ENCODE measurements at regions not wholly inside any gene's neighbourhood (a gene's known extent, or its start where the extent isn't known, plus 50 kb on each side); places are given as distances from the start of the nearest gene placed in this dataset.

- no peak for TF ChIP-seq CTCF (IDR thresholded peaks at IDR 0.05; ENCODE audit: control insufficient read depth, extremely low read depth, insufficient read depth)
- no peak for DNase-seq (ENCODE audit: low read depth)
- H3K4me3 ChIP-seq (ENCODE audit: low read depth, low read length) = no peak overlapping the region
Observed at GRCh38 chr2:66948234-66948633, 448.9 kb upstream of the ETAA1 start.

DNA sequence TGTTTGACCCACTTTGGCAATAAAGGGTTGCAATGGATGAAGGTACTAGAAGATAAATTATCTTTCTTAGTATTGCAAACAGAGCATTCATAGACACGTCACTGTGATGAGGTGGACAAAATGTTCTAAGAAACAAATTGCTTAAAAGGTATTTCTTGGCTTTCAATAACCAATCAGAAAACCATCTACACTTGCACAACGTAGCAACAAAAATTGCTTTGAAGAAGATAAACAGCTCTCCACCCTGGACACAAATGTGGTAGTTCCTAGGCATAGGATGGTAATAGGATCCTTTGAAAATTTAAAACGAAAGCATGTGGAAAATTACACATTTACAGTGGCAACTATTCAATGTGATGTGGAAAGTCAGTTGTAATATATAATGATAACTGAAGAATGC, 439.9 kb upstream of the ETAA1 start:
- DNase-seq (ENCODE audit: low read depth) = no peak
- H3K4me3 ChIP-seq (ENCODE audit: low read depth, low read length) = no peak overlapping the region
- TF ChIP-seq CTCF (IDR thresholded peaks at IDR 0.05; ENCODE audit: control insufficient read depth, extremely low read depth, insufficient read depth) = no peak

- H3K4me3 ChIP-seq (ENCODE audit: low read depth, low read length) = no peak overlapping the region
- no peak for TF ChIP-seq CTCF (IDR thresholded peaks at IDR 0.05; ENCODE audit: control insufficient read depth, extremely low read depth, insufficient read depth)
- DNase-seq (ENCODE audit: low read depth) = no peak
Observed at GRCh38 chr2:66957677-66958076, 439.5 kb upstream of the ETAA1 start.

DNA sequence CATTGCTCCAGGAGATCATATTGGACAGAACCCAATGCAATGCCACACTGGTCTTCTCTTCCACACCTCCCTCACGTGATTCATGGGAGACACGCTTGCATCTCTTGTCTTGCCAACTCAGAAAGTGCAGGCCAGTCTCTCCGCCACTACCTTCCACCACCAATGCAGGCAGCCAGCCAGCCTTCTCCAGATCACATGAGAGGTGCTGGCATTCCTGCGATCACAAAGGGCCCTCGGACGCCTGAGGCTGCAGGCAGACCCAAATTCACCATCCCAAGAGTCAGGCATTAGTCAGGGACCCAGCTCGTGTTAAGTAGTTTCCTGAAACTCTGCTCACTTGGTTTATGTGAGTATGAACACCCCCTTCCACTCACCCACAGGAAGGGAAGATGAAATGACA, 437.0 kb upstream of the ETAA1 start:
- no peak for TF ChIP-seq CTCF (IDR thresholded peaks at IDR 0.05; ENCODE audit: control insufficient read depth, extremely low read depth, insufficient read depth)
- DNase-seq (ENCODE audit: low read depth) = no peak
- H3K4me3 ChIP-seq (ENCODE audit: low read depth, low read length) = no peak overlapping the region

DNA sequence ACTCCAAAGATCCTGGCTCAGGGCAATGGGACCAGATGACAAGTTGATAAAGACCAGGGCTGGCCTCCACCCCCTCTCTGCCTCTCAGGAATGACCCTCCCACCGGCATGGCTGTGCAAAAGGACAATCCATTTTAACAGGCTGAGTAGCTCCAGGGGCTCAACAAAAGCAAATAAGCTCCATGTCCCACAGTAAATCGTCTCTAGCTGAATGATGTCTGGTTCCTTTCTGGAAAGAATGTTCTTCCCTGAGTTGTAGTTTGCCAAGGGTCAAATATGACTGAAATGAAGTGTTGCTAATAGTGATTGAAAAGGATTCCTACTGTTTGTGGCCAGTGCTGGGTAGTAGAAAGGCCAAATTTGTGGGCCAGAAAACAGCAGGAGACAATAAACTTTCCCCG, 434.4 kb upstream of the ETAA1 start:
- TF ChIP-seq CTCF (IDR thresholded peaks at IDR 0.05; ENCODE audit: control insufficient read depth, extremely low read depth, insufficient read depth) = no peak
- DNase-seq (ENCODE audit: low read depth) = no peak
- no peak overlapping the region for H3K4me3 ChIP-seq (ENCODE audit: low read depth, low read length)

- TF ChIP-seq CTCF (IDR thresholded peaks at IDR 0.05; ENCODE audit: control insufficient read depth, extremely low read depth, insufficient read depth) = no peak
- DNase-seq (ENCODE audit: low read depth) = no peak
- H3K4me3 ChIP-seq (ENCODE audit: low read depth, low read length) = no peak overlapping the region
Observed at GRCh38 chr2:66966631-66967030, 430.5 kb upstream of the ETAA1 start.

DNA sequence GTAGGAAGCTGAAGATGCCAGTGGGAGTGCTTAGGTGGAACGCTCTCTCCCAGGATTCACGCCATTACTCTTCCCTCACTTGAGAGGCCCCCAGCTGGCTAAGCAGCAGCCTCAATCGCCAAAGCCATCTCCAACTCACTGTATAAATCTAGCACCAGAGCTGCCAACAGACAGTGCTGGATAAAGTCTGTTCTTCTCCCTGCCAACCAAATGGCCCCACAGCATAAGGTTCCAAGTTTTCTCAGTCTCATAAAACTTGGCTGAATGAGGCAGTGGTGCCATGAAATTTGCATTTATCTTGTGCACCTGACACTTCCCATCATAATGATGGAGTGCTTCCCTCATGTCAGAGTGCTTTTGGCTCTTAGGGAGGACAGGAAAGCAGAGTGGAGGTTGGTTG, 428.2 kb upstream of the ETAA1 start:
- TF ChIP-seq CTCF (IDR thresholded peaks at IDR 0.05; ENCODE audit: control insufficient read depth, extremely low read depth, insufficient read depth) = no peak
- no peak for DNase-seq (ENCODE audit: low read depth)
- no peak overlapping the region for H3K4me3 ChIP-seq (ENCODE audit: low read depth, low read length)

All from LNCaP clone FGC (cell line).